ENCODE measurements at regions not wholly inside any gene's neighbourhood (a gene's known extent, or its start where the extent isn't known, plus 50 kb on each side); places are given as distances from the start of the nearest gene placed in this dataset.
"Not testable (repeated sequence)": the region's sequence is repeated elsewhere in the genome, so short reads cannot be mapped to it uniquely, and the experiment has no call there.

DNA sequence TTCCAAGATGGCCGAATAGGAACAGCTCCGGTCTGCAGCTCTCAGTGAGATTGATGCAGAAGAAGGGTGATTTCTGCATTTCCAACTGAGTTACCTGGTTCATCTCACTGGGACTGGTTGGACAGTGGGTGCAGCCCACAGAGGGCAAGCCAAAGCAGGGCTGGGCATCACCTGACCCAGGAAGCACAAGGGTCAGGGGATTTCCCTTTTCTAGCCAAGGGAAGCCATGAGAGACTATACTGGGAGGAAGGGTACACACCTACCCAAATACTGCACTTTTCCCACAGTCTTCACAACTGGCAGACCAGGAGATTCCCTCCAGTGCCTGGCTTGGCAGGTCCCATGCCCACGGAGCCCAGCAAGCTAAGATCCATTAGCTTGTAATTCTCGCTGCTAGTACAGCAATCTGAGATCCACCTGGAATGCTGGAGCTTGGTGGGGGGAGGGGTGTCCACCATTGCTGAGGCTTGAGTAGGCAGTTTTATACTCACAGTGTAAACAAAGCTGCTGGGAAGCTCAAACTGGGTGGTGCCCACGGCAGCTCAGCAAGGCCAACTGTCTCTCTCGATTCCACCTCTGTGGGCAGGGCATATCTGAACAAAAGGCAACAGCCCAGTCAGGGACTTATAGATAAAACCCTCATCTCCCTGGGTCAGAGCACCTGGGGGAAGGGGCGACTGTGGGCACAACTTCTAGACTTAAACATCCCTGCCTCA, 365.8 kb downstream of the SPRY2 start:
- not testable (repeated sequence) for DNase-seq (ENCODE audit: low read depth)

DNA sequence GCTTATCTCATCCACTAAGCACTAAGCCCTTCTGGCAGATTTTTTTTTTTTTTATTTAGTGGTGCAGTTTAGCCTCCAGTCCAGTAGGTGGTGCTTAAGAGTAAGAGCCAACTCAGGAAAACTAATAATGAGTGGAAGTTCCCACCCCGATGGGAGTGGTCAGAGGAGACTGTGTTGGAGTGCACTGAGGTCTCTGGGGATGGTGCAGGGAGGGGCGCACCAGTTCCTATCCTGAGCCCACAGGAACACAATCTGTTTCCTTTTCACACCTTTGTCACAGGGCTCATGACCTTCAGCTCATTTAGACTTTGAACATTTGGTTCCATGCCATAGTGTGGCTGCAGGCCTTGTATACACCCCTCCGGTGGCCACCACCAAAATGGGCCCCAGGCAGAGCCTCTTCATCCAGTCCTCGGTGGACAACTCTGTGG, 367.4 kb downstream of the SPRY2 start:
- peak; percentile 29 for DNase-seq (ENCODE audit: low read depth)

DNA sequence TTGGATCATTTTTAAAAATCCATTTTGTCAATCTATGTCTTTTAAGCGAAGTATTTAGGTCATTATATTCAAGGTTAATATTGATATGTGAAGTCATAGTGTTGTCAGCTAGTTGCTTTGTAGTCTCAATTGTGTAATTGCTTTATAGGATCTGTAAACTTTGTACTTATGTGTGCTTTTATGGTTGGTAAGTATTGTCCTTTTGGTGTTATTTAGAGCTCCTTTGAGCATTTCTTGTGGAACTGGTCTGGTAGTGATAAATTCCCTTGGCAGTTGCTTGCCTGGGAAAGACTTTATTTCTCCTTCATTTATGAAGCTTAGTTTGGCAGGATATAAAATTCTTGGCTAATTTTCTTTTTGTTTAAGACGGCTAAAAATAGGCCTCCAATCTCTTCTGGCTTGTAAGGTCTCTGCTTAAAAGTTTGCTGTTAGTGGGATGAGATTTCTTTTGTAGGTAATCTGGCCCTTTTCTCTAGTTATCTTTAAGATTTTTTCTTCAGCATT, 368.8 kb downstream of the SPRY2 start:
- no peak for DNase-seq (ENCODE audit: low read depth)

DNA sequence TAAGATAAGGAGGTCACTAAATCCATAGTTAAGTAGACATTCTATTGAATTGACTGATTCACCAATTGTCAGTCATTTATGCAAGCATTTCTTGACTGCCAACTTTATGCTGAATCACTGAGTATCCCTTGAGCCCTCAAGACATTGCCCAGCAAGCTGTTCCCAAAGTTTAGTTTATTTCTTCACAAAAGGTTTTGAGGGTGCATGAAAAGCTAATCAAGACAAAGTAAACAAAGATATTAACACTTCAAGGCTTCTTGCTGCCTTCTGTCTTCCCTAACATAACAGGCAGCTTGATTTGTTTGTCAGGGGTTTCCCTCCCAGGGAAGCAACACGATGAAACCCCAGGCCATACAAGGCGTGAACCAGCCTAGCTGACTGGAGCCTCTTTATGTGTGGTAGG, 374.4 kb downstream of the SPRY2 start:
- DNase-seq (ENCODE audit: low read depth): peak; percentile 19

DNA sequence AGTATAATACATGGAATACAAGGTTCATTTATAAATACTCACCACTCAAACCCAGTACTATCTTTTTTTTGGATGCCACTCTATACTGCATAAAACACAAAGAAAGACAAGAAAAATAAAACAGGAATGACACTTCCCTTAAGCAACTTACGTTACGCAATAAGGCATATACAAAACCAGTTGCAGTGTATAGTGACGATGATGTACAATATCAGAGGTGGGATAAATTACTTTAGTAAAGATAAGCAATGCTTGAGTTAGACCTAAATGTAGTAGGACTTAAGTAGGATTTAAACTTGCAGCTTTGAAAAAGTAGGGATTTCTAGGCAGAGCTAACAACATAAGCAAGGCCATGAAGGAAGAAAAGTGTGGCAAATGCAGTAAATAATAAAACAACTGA, 374.9 kb downstream of the SPRY2 start:
- DNase-seq (ENCODE audit: low read depth): peak; percentile 4

DNA sequence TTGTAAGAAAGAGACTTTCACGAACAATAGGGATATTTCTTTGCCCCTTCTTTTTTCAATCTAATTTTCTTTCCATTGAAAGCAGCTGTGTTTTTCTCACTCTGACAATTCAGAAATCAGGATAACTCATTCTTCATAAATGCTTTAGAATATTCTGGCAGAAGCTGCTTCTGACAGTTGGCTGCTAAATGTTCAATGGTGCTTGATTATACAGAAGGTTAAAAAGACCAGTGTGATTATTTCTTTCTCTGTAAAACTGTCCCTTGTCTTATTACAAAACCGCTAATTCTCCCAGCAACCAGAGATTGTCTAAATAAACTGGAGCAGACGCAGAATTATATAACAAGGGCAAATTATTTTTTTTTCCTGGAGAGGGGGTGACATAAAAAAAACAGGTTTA, 394.4 kb downstream of the SPRY2 start:
- no peak for DNase-seq (ENCODE audit: low read depth)

DNA sequence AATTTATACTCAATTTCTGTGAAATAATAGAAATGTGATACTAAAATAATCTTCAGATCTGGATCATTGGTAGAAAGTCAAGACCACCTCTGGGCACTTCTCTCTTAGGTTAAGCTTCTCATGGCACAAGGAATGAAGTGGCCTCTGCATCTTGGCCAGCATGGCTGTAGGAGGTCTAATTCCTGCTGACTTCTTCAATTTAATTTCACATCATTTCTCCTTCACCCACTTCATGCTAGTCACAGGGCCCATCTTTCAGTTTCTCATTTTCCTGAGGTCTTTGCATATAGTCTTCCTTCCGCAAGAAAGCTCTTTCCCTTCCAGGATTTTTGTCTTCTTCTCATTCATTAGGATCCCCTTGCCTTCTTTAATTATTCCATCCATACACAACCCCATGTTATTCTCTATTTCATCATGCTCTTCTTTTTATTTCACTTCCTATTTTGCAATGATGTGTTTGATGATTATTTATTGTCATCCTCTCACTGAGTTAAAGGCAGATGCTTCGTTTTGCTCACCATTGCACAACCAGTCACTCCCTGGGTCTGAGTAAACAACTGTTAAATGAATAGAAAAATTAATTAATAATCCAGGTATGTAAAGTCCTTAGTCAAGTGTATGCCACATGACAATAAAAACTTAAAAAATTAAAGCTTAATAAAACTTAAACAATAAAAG, 397.4 kb downstream of the SPRY2 start:
- no peak for DNase-seq (ENCODE audit: low read depth)

DNA sequence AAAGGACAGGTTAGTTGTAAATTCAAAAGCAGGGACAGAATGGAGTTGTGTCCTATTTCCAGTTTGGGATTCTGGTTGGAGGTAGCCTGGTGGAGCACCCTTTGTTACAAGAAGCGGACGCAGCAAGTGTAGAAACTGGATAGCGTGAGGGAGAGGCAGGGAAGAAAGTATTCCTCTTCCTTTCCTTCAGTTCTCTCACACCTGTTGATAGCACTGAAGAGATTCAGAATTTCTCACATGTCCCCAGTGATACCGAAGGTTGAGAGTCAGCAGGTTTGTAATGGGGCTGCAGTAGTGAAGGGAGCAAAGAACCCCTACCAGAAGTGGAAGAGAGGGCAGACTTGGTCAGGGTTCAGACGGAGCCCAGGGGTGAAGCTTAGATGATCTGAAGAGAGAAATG, 399.2 kb downstream of the SPRY2 start:
- DNase-seq (ENCODE audit: low read depth): no peak

DNA sequence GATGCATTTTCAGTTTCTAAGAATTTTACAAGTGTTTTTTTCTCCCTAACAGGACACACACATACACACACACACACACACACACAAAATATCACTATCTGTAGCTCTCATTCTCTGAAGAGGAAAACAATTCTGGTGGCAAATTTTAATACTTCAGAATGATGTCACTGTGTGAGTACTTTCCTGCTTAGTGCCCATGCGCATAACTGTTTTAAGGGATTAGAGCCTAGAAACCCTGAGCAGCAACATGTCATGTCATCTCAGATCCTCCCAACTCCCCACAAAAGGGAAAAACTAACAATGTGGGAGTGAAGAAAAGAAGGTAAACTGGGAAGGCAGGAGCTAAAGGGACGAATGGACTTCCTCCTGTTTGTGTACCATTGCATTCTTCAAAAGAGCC, 401.2 kb downstream of the SPRY2 start:
- DNase-seq (ENCODE audit: low read depth): no peak

DNA sequence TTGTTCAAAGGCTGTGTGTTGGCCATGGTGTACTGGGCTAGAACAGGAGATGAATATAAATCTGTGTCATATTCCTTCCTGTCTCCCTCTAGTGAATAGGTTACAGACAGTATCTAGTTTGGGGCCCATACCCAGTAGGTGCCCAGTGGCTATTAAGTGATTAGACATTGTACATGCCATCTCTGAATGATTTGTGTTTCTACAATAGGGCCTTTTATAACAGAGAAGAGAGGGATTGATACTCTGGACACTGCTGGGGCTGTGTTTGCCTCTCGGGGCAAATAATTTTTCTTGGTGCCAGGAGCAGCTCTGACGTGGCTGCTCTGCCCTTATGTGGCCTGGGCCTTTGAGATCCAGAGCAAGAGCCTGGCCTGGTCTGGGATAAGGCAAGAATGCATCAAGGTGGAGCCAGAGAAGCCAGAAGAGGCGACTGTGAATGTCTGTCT, 403.1 kb downstream of the SPRY2 start:
- DNase-seq (ENCODE audit: low read depth): no peak

DNA sequence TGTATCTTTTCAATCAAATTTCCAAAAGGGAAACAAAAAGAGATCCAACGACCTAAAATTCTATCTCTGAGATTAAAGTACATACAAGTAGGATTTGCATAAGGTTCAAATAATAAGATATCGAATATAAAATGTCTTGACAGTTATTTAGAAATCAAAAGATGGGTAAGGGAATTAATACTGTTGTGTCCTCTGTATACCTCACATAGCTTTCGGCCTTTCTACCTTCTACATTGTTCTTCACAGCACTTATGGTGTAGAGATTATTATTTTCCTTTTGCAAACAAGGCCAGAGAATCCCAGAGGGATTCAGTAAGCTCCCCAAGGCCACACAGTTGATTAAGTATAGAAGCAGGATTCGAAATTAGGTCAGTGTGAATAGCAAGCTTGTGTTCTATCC, 403.6 kb downstream of the SPRY2 start:
- DNase-seq (ENCODE audit: low read depth): no peak

DNA sequence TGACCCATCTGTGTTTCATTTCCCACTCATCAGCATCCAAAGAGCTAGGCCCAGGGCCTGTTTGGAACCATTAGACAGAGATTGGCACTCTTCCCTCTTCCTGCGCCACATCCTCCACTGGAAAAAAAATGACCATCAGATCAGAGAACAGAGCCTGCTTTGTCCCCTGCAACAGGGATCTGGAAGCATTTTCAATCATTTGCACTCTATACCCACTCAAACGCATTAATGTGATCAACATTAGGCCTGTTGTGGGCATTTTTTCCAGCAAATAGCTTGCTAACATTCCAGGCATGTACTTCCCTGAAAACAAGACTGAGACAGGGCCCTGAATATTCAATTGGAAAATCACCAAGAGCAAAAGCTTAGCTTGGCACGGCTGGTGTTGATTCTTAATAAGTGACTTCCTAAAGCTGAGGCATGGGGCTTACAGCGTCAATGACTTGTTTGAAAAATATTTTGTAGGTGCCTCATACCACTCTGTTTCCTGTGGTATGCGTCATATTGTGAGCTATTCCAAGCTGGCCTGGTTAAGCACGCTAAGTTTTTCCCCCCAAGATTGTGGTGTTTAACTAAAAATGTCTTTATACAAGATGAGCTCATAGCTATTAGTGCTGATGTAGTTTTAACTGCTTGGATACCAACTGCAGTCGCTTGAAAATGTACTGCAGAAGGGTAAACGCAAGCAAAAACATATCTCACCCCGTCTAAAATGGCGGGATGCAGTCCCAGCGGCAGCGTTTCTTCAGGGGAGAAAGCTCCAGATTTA, 404.4 kb downstream of the SPRY2 start:
- DNase-seq (ENCODE audit: low read depth): peak; percentile 100

DNA sequence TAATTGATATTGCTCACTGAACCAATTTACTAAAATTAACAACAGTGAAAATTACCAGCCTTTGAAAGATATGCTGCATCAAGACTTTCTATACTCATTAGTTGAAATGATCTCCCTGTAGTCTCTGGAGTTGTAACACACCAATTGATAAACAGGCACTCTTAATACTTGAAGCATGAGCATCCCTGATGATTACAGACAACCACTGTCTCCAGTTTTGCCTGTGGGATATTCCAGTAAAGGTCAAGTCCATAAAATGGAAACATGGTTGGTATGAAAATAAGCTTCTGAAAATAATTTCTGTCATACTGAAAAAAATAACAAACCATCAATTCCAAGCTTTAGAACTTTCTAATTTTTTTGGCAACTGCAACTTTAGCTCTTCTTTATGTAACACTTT, 405.8 kb downstream of the SPRY2 start:
- no peak for DNase-seq (ENCODE audit: low read depth)

DNA sequence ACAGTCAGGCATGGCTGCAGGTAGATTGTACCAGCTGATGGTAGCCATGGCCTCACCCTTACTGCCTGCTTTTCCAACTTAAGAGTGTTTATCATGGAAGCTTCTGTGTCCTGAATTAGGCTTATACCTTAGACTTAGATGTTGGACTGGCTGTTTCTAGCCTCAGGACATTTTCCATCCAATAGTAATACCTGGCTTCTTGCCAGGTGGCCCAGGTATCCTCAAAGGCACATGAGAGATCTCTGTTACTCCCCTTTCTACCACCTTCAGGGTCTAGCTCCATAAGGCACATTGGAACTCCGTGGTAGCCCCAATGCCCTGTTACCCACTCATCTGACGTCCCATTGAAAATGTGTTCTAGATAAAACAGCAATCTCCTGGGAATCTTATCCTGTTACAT, 407.5 kb downstream of the SPRY2 start:
- no peak for DNase-seq (ENCODE audit: low read depth)

DNA sequence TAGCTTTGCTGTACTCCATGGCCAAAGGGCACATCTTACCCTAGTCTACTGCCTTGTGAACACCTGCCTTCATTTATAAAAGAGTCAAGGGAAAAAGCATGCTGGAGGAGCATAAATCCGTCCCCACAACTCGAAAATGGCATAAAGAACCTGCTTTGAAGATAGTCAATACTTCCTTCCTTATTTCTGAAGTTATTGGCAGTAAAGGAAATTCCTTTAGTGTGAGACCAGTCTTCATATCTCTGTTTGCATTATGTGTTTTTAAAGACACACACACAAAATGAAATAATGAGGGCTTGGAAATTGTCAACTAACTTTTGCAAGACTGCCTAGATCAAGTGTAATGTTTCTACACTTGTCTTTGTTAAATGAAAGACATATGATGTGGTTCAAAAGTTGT, 408.4 kb downstream of the SPRY2 start:
- no peak for DNase-seq (ENCODE audit: low read depth)

DNA sequence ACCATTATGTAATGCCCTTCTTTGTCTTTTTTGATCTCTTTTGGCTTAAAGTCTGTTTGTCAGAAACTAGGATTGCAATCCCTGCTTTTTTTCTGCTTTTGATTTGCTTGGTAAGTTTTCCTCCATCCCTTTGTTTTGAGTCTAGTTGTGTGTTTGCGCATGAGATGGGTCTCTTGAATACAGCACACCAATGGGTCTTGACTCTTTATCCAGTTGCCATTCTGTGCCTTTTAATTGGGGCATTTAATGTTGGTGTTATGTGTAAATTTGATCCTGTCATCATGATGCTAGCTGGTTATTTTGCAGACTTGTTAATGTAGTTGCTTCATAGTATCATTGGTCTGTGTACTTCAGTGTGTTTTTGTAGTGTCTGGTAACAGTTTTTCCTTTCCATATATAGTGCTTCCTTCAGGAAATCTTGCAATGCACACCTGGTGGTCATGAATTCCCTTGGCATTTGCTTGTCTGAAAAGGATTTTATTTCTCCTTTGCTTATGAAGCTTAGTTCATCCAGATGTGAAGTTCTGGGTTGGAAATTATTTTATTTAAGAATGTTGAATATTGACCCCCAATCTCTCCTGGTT, 416.9 kb downstream of the SPRY2 start:
- not testable (repeated sequence) for DNase-seq (ENCODE audit: low read depth)

DNA sequence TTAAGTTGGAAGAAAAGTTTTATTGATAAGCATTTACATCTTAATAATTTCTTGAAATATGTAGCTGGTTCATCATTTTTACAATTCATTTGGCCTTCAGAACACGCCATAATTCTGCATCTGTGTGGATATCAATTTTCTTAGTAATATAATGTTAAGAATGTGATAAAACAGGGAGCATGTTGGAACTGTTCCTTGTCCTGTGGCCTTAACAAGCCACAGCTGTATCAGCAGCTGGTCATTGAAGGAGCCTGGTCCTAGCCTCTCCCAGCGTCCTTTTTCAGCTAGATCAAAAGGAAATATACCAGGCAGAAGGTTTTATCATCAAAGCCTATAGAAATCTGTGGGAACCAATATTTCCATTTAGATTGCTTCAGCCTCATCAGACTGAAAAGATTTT, 421.8 kb downstream of the SPRY2 start:
- no peak for DNase-seq (ENCODE audit: low read depth)

DNA sequence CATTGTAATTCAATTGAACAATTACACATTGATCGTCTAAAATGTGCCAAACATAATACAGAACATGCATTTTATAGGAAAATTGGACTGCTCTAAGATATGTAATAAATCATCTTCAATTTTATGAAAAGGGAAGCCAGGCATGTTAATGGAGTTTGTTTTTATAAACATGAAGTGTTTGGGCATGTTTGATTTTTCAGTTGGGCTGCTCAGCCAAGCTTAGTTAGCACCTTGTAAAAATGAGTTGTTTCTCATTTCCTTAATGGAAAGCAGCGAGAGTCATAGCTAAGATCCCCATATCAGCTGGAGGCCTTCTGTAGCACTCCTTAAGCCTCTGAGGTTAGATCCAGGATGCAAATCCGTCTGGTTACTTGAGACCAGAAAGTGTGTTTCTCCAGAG, 422.3 kb downstream of the SPRY2 start:
- DNase-seq (ENCODE audit: low read depth): no peak

DNA sequence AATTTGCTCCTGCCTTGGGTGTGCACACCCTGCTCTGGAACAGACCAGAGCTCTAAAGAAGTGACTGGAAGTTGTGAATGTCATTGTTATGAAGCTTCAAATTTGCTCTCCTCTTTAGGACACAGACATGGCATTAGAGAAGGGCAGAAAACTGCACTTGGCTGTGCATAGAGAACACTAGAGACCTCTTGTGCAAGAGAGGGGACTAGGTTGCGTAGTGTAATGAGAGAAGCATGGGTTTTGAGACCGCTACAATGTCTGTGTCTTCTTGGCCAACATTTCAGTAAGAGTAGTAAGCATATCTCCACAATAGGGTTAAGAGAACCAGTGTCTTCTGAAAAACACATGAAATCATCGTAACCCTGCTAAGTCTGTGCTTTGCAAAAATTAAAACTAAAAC, 423.3 kb downstream of the SPRY2 start:
- no peak for DNase-seq (ENCODE audit: low read depth)

DNA sequence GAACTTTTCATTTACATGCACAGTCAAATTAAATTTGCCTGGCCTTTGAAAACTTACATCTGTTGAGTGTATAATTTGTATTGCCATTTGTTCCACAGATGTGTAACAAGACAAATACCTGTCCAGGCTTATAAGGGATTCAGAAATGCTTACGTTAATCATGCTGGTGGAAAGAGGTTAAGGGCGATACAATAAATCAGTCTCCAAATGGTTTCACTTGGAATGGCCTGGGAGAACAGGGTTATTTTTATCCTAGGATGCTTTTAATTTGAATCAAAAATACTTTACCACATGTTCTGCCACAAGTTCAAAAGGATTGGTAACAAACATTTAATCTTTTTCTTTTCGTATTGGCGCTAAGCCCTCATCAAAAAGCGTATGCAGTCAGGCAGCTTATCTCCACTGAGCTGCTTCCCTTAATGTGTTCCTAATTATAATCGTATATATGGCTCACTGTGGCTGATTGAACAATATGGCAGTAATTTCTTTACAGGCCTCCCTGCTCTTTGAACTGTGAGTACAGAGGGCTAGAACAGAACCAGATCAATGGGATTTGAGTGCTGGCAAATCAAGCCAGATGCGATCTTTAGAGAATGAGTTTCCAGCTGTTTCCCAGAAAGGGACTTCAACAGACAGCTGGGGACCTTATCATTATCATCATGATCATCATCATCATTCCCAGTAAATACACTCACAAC, 425.7 kb downstream of the SPRY2 start:
- no peak for DNase-seq (ENCODE audit: low read depth)

DNA sequence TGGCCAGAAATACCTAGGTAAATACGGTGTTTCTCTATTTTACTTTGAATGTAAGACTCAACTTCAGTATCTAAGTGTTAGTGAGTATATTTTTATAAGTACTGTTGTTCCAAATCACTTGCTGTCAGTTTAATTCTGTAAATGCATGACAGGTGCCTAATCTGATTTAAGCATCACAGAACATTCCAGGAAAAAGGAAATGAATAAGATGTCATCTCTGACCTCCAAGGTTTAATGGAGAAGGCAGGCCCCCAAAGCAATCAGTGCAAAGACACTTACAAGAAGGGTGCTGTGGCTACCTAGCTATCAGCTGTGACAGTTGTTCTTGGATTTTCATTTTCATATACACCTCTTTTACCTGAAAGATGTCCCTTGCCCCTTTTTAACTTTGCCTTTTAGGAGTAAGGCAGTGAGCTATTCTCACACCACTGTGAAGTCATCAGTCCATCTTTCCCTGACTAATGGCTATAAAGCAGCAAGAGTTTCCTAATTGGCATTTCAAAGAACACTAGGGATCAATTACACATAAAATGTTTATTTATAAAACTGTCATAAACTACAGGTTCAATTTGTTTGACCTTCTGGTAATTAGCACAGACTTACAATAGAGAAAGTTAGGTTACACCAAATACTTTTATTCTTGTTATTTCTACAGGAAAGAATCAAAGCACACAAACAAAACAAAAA, 427.6 kb downstream of the SPRY2 start:
- DNase-seq (ENCODE audit: low read depth): no peak

Data from ELR (cell line).